Right lobe of liver (tissue), 6 donors: ENCODE measurements at regions not wholly inside any gene's neighbourhood (a gene's known extent, or its start where the extent isn't known, plus 50 kb on each side); places are given as distances from the start of the nearest gene placed in this dataset.

Experiments used
- ATAC-seq, 4 donors: fragments of 200-7000 bp; cut with Tn5 transposase; one replicate each; pipeline ENCODE4 v1.9.1; 2020; ENCODE audit warnings: mild to moderate bottlenecking in 4 of 4, moderate library complexity in 4 of 4
- DNase-seq, 3 donors: peaks; one replicate each; pipeline ENCODE4 v3.0.0-alpha.2; 2020
- H3K27ac ChIP-seq, 3 donors: fragments of 200-600 bp; one replicate each; pipeline ENCODE4 v1.8.0; 2022
- H3K27me3 ChIP-seq, 2 donors: fragments of 200-600 bp; one replicate each; pipeline ENCODE4 v1.8.0; 2022
- H3K36me3 ChIP-seq, 4 donors: fragments of 200-600 bp; sonication (generic) in 1 of 4; one replicate each; pipeline versions ENCODE4 v1.5.1 to v1.8.0; 2017 to 2022; ENCODE audit warnings: control low read depth in 1 of 4
- H3K4me1 ChIP-seq, 4 donors: fragments of 200-600 bp; sonication (generic) in 1 of 4; one replicate each; pipeline versions ENCODE4 v1.5.1 to v1.8.0; 2017 to 2022; ENCODE audit warnings: control low read depth in 1 of 4
- H3K4me3 ChIP-seq, 3 donors: fragments of 200-600 bp; one replicate each; pipeline ENCODE4 v1.8.0; 2022
- H3K9me3 ChIP-seq, 4 donors: fragments of 200-600 bp; sonication (generic) in 1 of 4; one replicate each; pipeline versions ENCODE4 v1.5.1 to v1.8.0; 2017 to 2022; ENCODE audit warnings: control low read depth in 1 of 4
- POLR2A ChIP-seq: fragments of 450-650 bp; IDR thresholded peaks from one replicate; pipeline ENCODE4 v1.6.1; 2017; ENCODE audit warnings: antibody characterized with exemption, mild to moderate bottlenecking
- WGBS: methylation state at CpG from one replicate; pipeline ENCODE4 v1.1.6; 2018; ENCODE audit warnings: low coverage, low lambda C conversion rate; ENCODE audit not compliant: insufficient coverage; ENCODE audit errors: missing lambda C conversion rate; 5-methylcytosine and 5-hydroxymethylcytosine counted together
- intact Hi-C, 2 donors: fragments of 100-400 bp; cut with DNase I; formaldehyde crosslinking; loops; one replicate each; pipeline versions ENCODE4 v1.11.2 to v1.14.1; 2022
- TF ChIP-seq, protein P1 (sequence below), 4 donors: fragments of 200-600 bp in 3 of 4; fragments of 450-650 bp in 1 of 4; IDR thresholded peaks; one replicate each; pipeline versions ENCODE4 v1.5.1 to v1.8.0; 2016 to 2022; ENCODE audit warnings: antibody characterized with exemption in 4 of 4, mild to moderate bottlenecking in 2 of 4
- donor health status: DM: no; HTN: yes; CAD: no.
- donor health status: DM: no; HTN: no; CAD: no.
- donor health status: DM: no; HTN: no; CAD: no.
- donor health status: DM: no; HTN: yes; CAD: no.
- donor health status: DM: no; HTN: yes; CAD: no.

DNA sequence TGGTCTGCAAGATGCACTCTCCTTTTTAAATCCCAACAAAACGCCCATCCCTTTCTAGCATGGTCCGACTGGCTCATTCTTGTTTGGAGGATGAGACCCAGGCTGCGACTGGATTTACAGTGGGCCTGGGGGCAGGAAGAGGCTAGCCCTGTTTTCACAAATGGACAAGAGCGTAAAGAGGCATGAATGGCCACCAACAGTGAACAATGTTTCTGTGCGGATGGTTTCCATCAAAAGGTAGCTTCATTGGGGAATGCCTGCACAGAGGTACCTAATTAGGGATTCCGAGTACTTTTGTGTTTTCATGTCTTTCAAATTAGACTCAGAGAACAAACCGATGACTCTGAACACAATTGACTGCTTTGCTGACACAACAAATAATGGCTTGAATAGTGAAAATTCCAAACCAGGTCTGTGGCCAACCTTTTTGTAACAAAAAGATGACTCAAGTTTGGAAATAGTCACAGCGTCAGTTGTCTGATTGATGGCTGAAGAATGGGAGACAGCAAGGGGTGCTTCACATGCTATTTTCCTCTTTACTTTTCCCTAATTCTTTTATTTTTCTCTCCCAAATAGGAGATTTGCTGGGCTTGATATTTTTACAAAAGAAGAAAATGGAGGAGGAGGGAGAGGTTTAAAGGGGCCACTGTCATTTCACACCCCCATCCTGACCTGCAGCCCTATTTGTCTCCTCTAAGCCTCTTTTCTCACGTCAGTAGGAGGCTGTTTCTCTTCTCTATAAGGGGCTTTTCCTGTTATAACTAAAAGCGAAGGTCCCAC, 208.1 kb upstream of the S1PR3 start:
- Histone ChIP-seq H3K27me3 (no peaks in the 10 kb centered on the region), H3K4me3 (no peak overlapping the region), H3K4me1 (no peaks in the 10 kb centered on the region), H3K36me3 (no peaks in the 10 kb centered on the region), H3K9me3 (no peaks in the 10 kb centered on the region), H3K27ac (no peak overlapping the region)
- intact Hi-C loops = no loop called here
- 50% methylated on average over 7 of the region's 10 CpGs for WGBS
- ATAC-seq (no peak), DNase-seq (no peak)
- TF ChIP-seq, protein P1, sequence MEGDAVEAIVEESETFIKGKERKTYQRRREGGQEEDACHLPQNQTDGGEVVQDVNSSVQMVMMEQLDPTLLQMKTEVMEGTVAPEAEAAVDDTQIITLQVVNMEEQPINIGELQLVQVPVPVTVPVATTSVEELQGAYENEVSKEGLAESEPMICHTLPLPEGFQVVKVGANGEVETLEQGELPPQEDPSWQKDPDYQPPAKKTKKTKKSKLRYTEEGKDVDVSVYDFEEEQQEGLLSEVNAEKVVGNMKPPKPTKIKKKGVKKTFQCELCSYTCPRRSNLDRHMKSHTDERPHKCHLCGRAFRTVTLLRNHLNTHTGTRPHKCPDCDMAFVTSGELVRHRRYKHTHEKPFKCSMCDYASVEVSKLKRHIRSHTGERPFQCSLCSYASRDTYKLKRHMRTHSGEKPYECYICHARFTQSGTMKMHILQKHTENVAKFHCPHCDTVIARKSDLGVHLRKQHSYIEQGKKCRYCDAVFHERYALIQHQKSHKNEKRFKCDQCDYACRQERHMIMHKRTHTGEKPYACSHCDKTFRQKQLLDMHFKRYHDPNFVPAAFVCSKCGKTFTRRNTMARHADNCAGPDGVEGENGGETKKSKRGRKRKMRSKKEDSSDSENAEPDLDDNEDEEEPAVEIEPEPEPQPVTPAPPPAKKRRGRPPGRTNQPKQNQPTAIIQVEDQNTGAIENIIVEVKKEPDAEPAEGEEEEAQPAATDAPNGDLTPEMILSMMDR (IDR thresholded peaks at IDR 0.05) = no peak
- no peak for TF ChIP-seq POLR2A

GRCh38 chr9:88783711-88784083, 207.6 kb upstream of the S1PR3 start:
- ATAC-seq (no peak), DNase-seq (no peak)
- 50% methylated on average over 3 of the region's 4 CpGs for WGBS
- H3K36me3 ChIP-seq = no peaks in the 10 kb centered on the region
- no peak overlapping the region for H3K27ac ChIP-seq
- H3K27me3 ChIP-seq = no peaks in the 10 kb centered on the region
- intact Hi-C loops = no loop called here
- H3K9me3 ChIP-seq = no peaks in the 10 kb centered on the region
- H3K4me1 ChIP-seq = no peaks in the 10 kb centered on the region
- TF ChIP-seq, protein P1 (IDR thresholded peaks at IDR 0.05) = no peak
- no peak for TF ChIP-seq POLR2A
- H3K4me3 ChIP-seq = no peak overlapping the region

DNA sequence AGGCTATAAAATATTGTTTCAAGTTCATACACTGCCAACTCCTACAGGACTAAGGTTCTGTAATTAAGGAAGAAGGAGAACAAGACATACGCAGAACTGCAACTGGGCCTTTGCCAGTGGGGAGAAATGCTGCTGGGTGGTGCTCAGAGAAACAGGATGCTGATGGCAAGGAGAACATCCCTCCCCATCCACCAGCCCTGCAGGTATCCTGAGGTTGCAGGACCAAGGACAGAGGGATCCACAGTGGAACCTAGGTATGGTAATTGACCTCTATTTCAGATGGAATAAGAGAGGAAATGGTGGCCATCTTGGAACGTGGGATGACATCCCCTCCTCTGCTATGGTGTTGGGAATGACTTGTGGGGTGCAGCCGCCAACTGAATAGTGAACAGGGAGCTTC, 206.3 kb upstream of the S1PR3 start:
- no peak for ATAC-seq
- intact Hi-C loops = no loop called here
- no peaks in the 10 kb centered on the region for H3K4me1 ChIP-seq

GRCh38 chr9:88786291-88787079, 204.8 kb upstream of the S1PR3 start:
- WGBS = 37% methylated on average over 9 of the region's 12 CpGs
- Histone ChIP-seq H3K36me3 (no peaks in the 10 kb centered on the region), H3K4me3 (no peak overlapping the region), H3K27ac (no peak overlapping the region), H3K9me3 (no peaks in the 10 kb centered on the region), H3K4me1 (no peaks in the 10 kb centered on the region), H3K27me3 (no peaks in the 10 kb centered on the region)
- ATAC-seq (no peak), DNase-seq (no peak)
- intact Hi-C loops = no loop called here
- TF ChIP-seq, protein P1 (IDR thresholded peaks at IDR 0.05) = no peak
- no peak for TF ChIP-seq POLR2A

More for the DNA sequence above, 206.3 kb upstream of the S1PR3 start:
- H3K36me3 ChIP-seq = no peaks in the 10 kb centered on the region
- no peak overlapping the region for H3K27ac ChIP-seq
- H3K4me3 ChIP-seq = no peak overlapping the region
- TF ChIP-seq, protein P1 (IDR thresholded peaks at IDR 0.05) = no peak
- no peak for TF ChIP-seq POLR2A
- H3K27me3 ChIP-seq = no peaks in the 10 kb centered on the region
- WGBS = 96% methylated on average over 3 of the region's 3 CpGs
- H3K9me3 ChIP-seq = no peaks in the 10 kb centered on the region
- no peak for DNase-seq
